Transverse colon (tissue), 4 donors: ENCODE measurements at regions not wholly inside any gene's neighbourhood (a gene's known extent, or its start where the extent isn't known, plus 50 kb on each side); places are given as distances from the start of the nearest gene placed in this dataset.

ENCODE experiments used
- DNase-seq: peaks from one replicate; pipeline ENCODE4 v3.0.0-alpha.2; 2019
- H3K27ac ChIP-seq, 4 donors: fragments of 200-600 bp; sonication (generic); 2 replicates each; pipeline ENCODE4 v1.5.1; 2016 to 2018; ENCODE audit warnings: inconsistent platforms in 4 of 4
- H3K27me3 ChIP-seq: fragments of 200-600 bp; sonication (generic); 2 replicates; pipeline ENCODE4 v1.5.1; 2017; ENCODE audit warnings: inconsistent platforms
- H3K36me3 ChIP-seq, 4 donors: fragments of 200-600 bp; sonication (generic); 2 replicates each; pipeline ENCODE4 v1.5.1; 2017 to 2019; ENCODE audit warnings: inconsistent platforms in 4 of 4
- H3K4me1 ChIP-seq, 4 donors: fragments of 200-600 bp; sonication (generic); 2 replicates each; pipeline ENCODE4 v1.5.1; 2017 to 2020; ENCODE audit warnings: inconsistent platforms in 4 of 4
- H3K4me3 ChIP-seq, 4 donors: fragments of 200-600 bp; sonication (generic); 1 replicate in 1 of 4; 2 replicates in 3 of 4; pipeline versions ENCODE4 v1.5.1 to v1.6.1; 2017 to 2019; ENCODE audit warnings: inconsistent platforms in 4 of 4
- H3K9me3 ChIP-seq, 2 donors: fragments of 200-600 bp; sonication (generic); 2 replicates each; pipeline ENCODE4 v1.5.1; 2017 to 2019; ENCODE audit warnings: inconsistent platforms in 2 of 2
- CTCF ChIP-seq, 5 experiments: fragments of 200-600 bp in 3 of 5; fragments of 450-650 bp in 2 of 5; sonication (generic) in 3 of 5; IDR thresholded peaks; 1 replicate in 2 of 5; 2 replicates in 3 of 5; pipeline ENCODE4 v1.5.1; 2016 to 2017; ENCODE audit warnings: antibody characterized with exemption in 5 of 5, inconsistent platforms in 3 of 5, mild to moderate bottlenecking in 2 of 5, moderate library complexity in 1 of 5
- EP300 ChIP-seq: sonication (generic); formaldehyde crosslinking; IDR thresholded peaks from one replicate; pipeline ENCODE4 v1.6.1; 2017; ENCODE audit warnings: antibody characterized with exemption, low read depth
- POLR2A ChIP-seq: fragments of 450-650 bp; IDR thresholded peaks from one replicate; pipeline ENCODE4 v1.6.1; 2016; ENCODE audit warnings: antibody characterized with exemption, mild to moderate bottlenecking, moderate library complexity
- POLR2AphosphoS5 ChIP-seq, 3 donors: sonication (generic); formaldehyde crosslinking; IDR thresholded peaks; one replicate each; pipeline ENCODE4 v1.6.1; 2016; ENCODE audit warnings: antibody characterized with exemption in 3 of 3
- WGBS, 2 donors: methylation state at CpG; one replicate each; pipeline ENCODE4 v1.1.5; 2018; ENCODE audit warnings: low coverage in 1 of 2; 5-methylcytosine and 5-hydroxymethylcytosine counted together
- in situ Hi-C, 4 donors: fragments of 200-750 bp; cut with MboI; loops; one replicate each; pipeline versions ENCODE4 v1.15.0 to v1.15.1; 2017; ENCODE audit warnings: low sequenced_read_pairs in 3 of 4, low pct_ligation_motif_present in 1 of 4, low pct_unique_long_range_greater_than_20kb in 1 of 4
- intact Hi-C: fragments of 100-400 bp; cut with DNase I; formaldehyde crosslinking; loops from one replicate; pipeline ENCODE4 v1.15.1; 2023; ENCODE audit warnings: low total_unique reads

DNA sequence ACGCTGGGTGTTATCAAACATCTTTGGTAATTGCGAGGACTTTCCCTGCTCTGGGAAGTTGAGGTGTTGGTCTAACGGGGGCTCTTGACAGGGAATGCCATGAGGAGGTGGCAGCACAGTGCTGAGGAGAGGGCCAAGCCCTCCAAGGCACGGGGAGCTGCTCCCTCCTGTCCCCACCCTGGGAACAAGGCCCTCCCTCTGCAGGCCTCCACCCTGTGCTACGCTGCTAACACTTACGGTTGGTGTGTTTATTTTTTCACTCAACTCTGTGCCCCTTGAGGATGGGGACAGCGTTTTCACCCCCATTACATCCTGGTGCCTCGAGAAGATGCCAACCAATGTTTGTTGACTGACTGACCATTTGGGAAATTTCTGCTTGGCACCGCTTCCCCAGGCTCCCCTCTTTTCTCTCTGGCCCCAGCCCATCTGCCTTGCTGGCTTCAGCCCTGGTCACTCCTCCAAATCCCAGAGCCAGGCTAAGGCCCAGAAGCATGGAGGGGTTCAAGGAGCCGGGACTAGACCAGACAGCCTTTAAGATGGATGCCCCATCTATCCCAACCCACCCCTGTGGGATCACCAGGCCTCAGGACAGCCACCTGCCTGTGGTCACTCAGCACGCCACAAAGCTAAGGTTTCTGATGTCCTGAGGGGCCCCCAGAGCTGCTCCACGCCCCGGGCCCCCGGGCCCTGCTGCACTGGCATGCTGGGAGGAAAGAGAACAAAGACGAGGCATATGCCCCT, 125.7 kb downstream of the BARX1 start:
- H3K4me1 ChIP-seq: peaks cover 0 to 11% (median 5%) of the 10 kb centered on the region in 4 donors
- H3K36me3 ChIP-seq: no peaks in the 10 kb centered on the region
- DNase-seq: no peak
- TF ChIP-seq EP300 (no peak), CTCF (IDR thresholded peaks at IDR 0.05) (no peak), POLR2AphosphoS5 (IDR thresholded peaks at IDR 0.05) (no peak), POLR2A (no peak)
- in situ Hi-C loops (no loop called here), intact Hi-C loops (no loop called here)
- H3K27me3 ChIP-seq: peaks cover 25% of the 10 kb centered on the region
- WGBS, 2 donors: 61 to 75% methylated on average over 4 to 14 of the region's 15 CpGs
- no peak overlapping the region for H3K27ac ChIP-seq
- H3K4me3 ChIP-seq: no peak overlapping the region
- H3K9me3 ChIP-seq: peaks cover 7% of the 10 kb centered on the region in 2 donors

GRCh38 chr9:93828331-93829097, 126.6 kb downstream of the BARX1 start:
- no peak for TF ChIP-seq CTCF (IDR thresholded peaks at IDR 0.05)
- no peak for TF ChIP-seq EP300
- no peak for TF ChIP-seq POLR2A
- TF ChIP-seq POLR2AphosphoS5 (IDR thresholded peaks at IDR 0.05): no peak
- intact Hi-C loops: no loop called here
- H3K9me3 ChIP-seq: peaks cover 0 to 3% of the 10 kb centered on the region in 2 donors
- in situ Hi-C loops: no loop called here
- H3K4me1 ChIP-seq: peaks cover 0 to 11% (median 5%) of the 10 kb centered on the region in 4 donors
- no peaks in the 10 kb centered on the region for H3K36me3 ChIP-seq
- peaks cover 25% of the 10 kb centered on the region for H3K27me3 ChIP-seq
- H3K4me3 ChIP-seq: no peak overlapping the region
- H3K27ac ChIP-seq: no peak overlapping the region
- 17 to 88% methylated on average over 1 to 13 of the region's 13 CpGs for WGBS, 2 donors
- no peak for DNase-seq

DNA sequence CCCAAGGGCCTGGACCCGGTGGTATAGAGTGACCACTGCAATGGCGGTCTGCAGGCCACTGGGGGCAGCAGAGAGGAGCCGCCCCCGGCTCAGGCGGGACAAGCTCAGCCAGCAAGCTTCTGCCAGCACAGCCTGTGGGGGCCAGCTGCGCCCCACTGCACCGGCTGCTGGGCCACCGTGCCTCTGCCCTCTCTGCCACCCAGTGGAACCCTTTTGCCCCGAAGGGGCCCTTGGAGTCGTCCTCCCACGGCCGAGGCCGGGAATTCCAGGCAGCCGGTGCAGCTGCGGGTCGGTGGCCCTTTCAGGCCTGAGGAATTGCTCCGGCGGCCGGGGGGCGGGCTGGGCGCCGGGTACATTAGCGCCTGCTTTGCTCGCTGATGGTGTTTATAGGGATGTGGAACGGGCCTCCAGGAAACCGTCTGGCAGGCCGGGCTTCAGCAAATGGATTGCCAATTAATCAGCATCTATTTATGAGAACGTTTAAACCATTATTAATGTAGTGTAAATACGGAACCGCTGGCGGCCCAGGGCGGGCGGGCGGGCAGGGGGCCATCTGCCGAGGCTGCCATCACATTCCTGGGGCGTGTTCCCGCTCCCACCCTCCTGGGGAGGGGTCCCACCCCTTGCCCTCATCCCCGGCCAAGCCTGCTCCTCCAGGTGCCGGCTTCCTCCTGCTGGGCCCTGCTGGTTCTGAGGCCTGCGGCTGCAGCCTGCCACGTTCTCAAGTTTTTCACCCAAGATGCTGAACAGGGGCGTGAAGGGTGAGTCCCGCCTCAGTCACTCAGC, 127.4 kb downstream of the BARX1 start:
- Histone ChIP-seq H3K27me3 (peaks cover 25% of the 10 kb centered on the region), H3K27ac (no peak overlapping the region), H3K36me3 (no peaks in the 10 kb centered on the region), H3K9me3 (no peaks in the 10 kb centered on the region), H3K4me3 (peak overlapping the region in 3 of 4 donors; percentile 19 to 42 (median 24)), H3K4me1 (peaks cover 0 to 11% (median 5%) of the 10 kb centered on the region in 4 donors)
- peak; percentile 44 for DNase-seq
- TF ChIP-seq CTCF (IDR thresholded peaks at IDR 0.05) (peak; percentile 64 to 85 (median 82)), POLR2AphosphoS5 (IDR thresholded peaks at IDR 0.05) (no peak)
- WGBS, 2 donors: 23 to 40% methylated on average over 8 to 38 of the region's 43 CpGs
- in situ Hi-C loops: no loop called here
- intact Hi-C loops: no loop called here
